Panc1 (cell line): ENCODE measurements at regions not wholly inside any gene's neighbourhood (a gene's known extent, or its start where the extent isn't known, plus 50 kb on each side); places are given as distances from the start of the nearest gene placed in this dataset.

ENCODE experiments used
- CTCF ChIP-seq: fragments of 450-650 bp; IDR thresholded peaks from 2 replicates; pipeline ENCODE4 v1.5.1; 2017; ENCODE audit warnings: mild to moderate bottlenecking
- POLR2AphosphoS5 ChIP-seq: IDR thresholded peaks from 2 replicates; pipeline ENCODE4 v1.6.1; 2012; ENCODE audit warnings: mild to moderate bottlenecking, low read depth, low read length, moderate library complexity
- REST ChIP-seq, 2 experiments: IDR thresholded peaks; 2 replicates each; pipeline ENCODE4 v1.6.1; 2011 to 2012; ENCODE audit warnings: low read depth in 2 of 2, control low read depth in 1 of 2, low read length in 1 of 2, mild to moderate bottlenecking in 1 of 2, moderate library complexity in 1 of 2; ENCODE audit not compliant: insufficient read depth in 1 of 2
- SIN3A ChIP-seq: IDR thresholded peaks from 2 replicates; pipeline ENCODE4 v1.6.1; 2012; ENCODE audit warnings: low read depth, mild to moderate bottlenecking, low read length, moderate library complexity, borderline replicate concordance; ENCODE audit not compliant: insufficient read depth
- TCF7L2 ChIP-seq: IDR thresholded peaks from 2 replicates; pipeline ENCODE4 v1.6.1; 2011; ENCODE audit warnings: mild to moderate bottlenecking, low read depth, low read length, inconsistent platforms

- TF ChIP-seq POLR2AphosphoS5: no peak
- TF ChIP-seq CTCF: no peak
- TF ChIP-seq TCF7L2: no peak
- no peak for TF ChIP-seq REST (IDR thresholded peaks at IDR 0.05; ENCODE audit: insufficient read depth in 1 of 2, low read depth in 2 of 2, low read length in 1 of 2)
- no peak for TF ChIP-seq SIN3A
Measured at GRCh38 chr7:68828575-68828974, 769.7 kb upstream of the AUTS2 start.
